ENCODE measurements at regions not wholly inside any gene's neighbourhood (a gene's known extent, or its start where the extent isn't known, plus 50 kb on each side); places are given as distances from the start of the nearest gene placed in this dataset.

GRCh38 chr12:4223273-4223845 lies 50.2 kb upstream of the CCND2 start:
- DNase-seq: no peak

GRCh38 chr12:4221258-4221620 lies 52.3 kb upstream of the CCND2 start:
- no peak for DNase-seq

- DNase-seq: no peak
Observed at GRCh38 chr12:4220536-4221257, 52.9 kb upstream of the CCND2 start.

- DNase-seq: no peak
Observed at GRCh38 chr12:4217091-4217490, 56.5 kb upstream of the CCND2 start.

- DNase-seq: no peak
Observed at GRCh38 chr12:4216187-4216927, 57.2 kb upstream of the CCND2 start.

GRCh38 chr12:4215229-4216186 lies 58.1 kb upstream of the CCND2 start:
- peak; percentile 18 for DNase-seq

- DNase-seq: no peak
Observed at GRCh38 chr12:4214877-4215228, 58.7 kb upstream of the CCND2 start.

GRCh38 chr12:4213471-4213870 lies 60.1 kb upstream of the CCND2 start:
- DNase-seq: no peak

GRCh38 chr12:4212845-4213244 lies 60.7 kb upstream of the CCND2 start:
- no peak for DNase-seq

- no peak for DNase-seq
Observed at GRCh38 chr12:4211372-4211771, 62.2 kb upstream of the CCND2 start.

- no peak for DNase-seq
Observed at GRCh38 chr12:4210183-4210582, 63.4 kb upstream of the CCND2 start.

- no peak for DNase-seq
Observed at GRCh38 chr12:4206470-4206869, 67.1 kb upstream of the CCND2 start.

- no peak for DNase-seq
Observed at GRCh38 chr12:4203772-4204376, 69.7 kb upstream of the CCND2 start.

- no peak for DNase-seq
Observed at GRCh38 chr12:4202918-4203317, 70.6 kb upstream of the CCND2 start.

GRCh38 chr12:4202487-4202886 lies 71.1 kb upstream of the CCND2 start:
- no peak for DNase-seq

GRCh38 chr12:4201333-4202100 lies 72.0 kb upstream of the CCND2 start:
- DNase-seq: no peak

- no peak for DNase-seq
Observed at GRCh38 chr12:4197922-4198763, 75.4 kb upstream of the CCND2 start.

- no peak for DNase-seq
Observed at GRCh38 chr12:4196805-4197420, 76.6 kb upstream of the CCND2 start.

GRCh38 chr12:4194668-4195067 lies 78.9 kb upstream of the CCND2 start:
- DNase-seq: no peak

GRCh38 chr12:4193821-4194220 lies 79.7 kb upstream of the CCND2 start:
- DNase-seq: no peak

- no peak for DNase-seq
Observed at GRCh38 chr12:4191642-4192041, 81.9 kb upstream of the CCND2 start.
